ENCODE measurements at regions not wholly inside any gene's neighbourhood (a gene's known extent, or its start where the extent isn't known, plus 50 kb on each side); places are given as distances from the start of the nearest gene placed in this dataset.

GRCh38 chr9:87088192-87088591, 140.9 kb upstream of the GAS1 start:
- Mint-ChIP-seq H3K27ac (peak overlapping the region in 2 of 3 experiments; percentile 56 to 89), H3K27me3 (ENCODE audit: low read depth) (no peaks in the 10 kb centered on the region), H3K36me3 (ENCODE audit: low read depth) (peaks cover 5% of the 10 kb centered on the region), H3K4me3 (no peak overlapping the region), H3K9me3 (peaks cover 10% of the 10 kb centered on the region), H3K4me1 (peaks cover 40% of the 10 kb centered on the region)
- no peak for TF ChIP-seq CTCF (IDR thresholded peaks at IDR 0.05; ENCODE audit: unreplicated experiment in 3 of 3)

GRCh38 chr9:87088621-87089365, 141.5 kb upstream of the GAS1 start:
- TF ChIP-seq CTCF (IDR thresholded peaks at IDR 0.05; ENCODE audit: unreplicated experiment in 3 of 3) = no peak
- peaks cover 5% of the 10 kb centered on the region for H3K36me3 Mint-ChIP-seq (ENCODE audit: low read depth)
- H3K9me3 Mint-ChIP-seq = peaks cover 10% of the 10 kb centered on the region
- peaks cover 35% of the 10 kb centered on the region for H3K4me1 Mint-ChIP-seq
- H3K27me3 Mint-ChIP-seq (ENCODE audit: low read depth) = no peaks in the 10 kb centered on the region
- no peak overlapping the region for H3K4me3 Mint-ChIP-seq
- H3K27ac Mint-ChIP-seq = peak overlapping the region in 2 of 3 experiments; percentile 56 to 89

GRCh38 chr9:87089506-87089905, 142.2 kb upstream of the GAS1 start:
- peak overlapping the region in 1 of 3 experiments; percentile 89 for H3K27ac Mint-ChIP-seq
- H3K36me3 Mint-ChIP-seq (ENCODE audit: low read depth) = peaks cover 5% of the 10 kb centered on the region
- no peaks in the 10 kb centered on the region for H3K27me3 Mint-ChIP-seq (ENCODE audit: low read depth)
- no peak overlapping the region for H3K4me3 Mint-ChIP-seq
- peaks cover 10% of the 10 kb centered on the region for H3K9me3 Mint-ChIP-seq
- no peak for TF ChIP-seq CTCF (IDR thresholded peaks at IDR 0.05; ENCODE audit: unreplicated experiment in 3 of 3)
- H3K4me1 Mint-ChIP-seq = peaks cover 34% of the 10 kb centered on the region

- H3K4me3 Mint-ChIP-seq = no peak overlapping the region
- no peaks in the 10 kb centered on the region for H3K27me3 Mint-ChIP-seq (ENCODE audit: low read depth)
- H3K27ac Mint-ChIP-seq = peak overlapping the region in 1 of 3 experiments; percentile 89
- peaks cover 10% of the 10 kb centered on the region for H3K9me3 Mint-ChIP-seq
- H3K36me3 Mint-ChIP-seq (ENCODE audit: low read depth) = peaks cover 5% of the 10 kb centered on the region
- H3K4me1 Mint-ChIP-seq = peaks cover 31% of the 10 kb centered on the region
- no peak for TF ChIP-seq CTCF (IDR thresholded peaks at IDR 0.05; ENCODE audit: unreplicated experiment in 3 of 3)
These were observed 142.6 kb upstream of the GAS1 start for GRCh38 chr9:87089929-87090328.

GRCh38 chr9:87093777-87094176, 146.5 kb upstream of the GAS1 start:
- H3K9me3 Mint-ChIP-seq = no peaks in the 10 kb centered on the region
- TF ChIP-seq CTCF (IDR thresholded peaks at IDR 0.05; ENCODE audit: unreplicated experiment in 3 of 3) = no peak
- no peaks in the 10 kb centered on the region for H3K36me3 Mint-ChIP-seq (ENCODE audit: low read depth)
- H3K27ac Mint-ChIP-seq = no peak overlapping the region
- no peak overlapping the region for H3K4me3 Mint-ChIP-seq
- no peaks in the 10 kb centered on the region for H3K27me3 Mint-ChIP-seq (ENCODE audit: low read depth)
- H3K4me1 Mint-ChIP-seq = peaks cover 25% of the 10 kb centered on the region

- TF ChIP-seq CTCF (IDR thresholded peaks at IDR 0.05; ENCODE audit: unreplicated experiment in 3 of 3) = no peak
- H3K36me3 Mint-ChIP-seq (ENCODE audit: low read depth) = no peaks in the 10 kb centered on the region
- H3K27ac Mint-ChIP-seq = no peak overlapping the region
These were observed 148.6 kb upstream of the GAS1 start for GRCh38 chr9:87095951-87096350.

More at GRCh38 chr9:87095951-87096350, 148.6 kb upstream of the GAS1 start:
- Mint-ChIP-seq H3K27me3 (ENCODE audit: low read depth) (no peaks in the 10 kb centered on the region), H3K4me3 (no peak overlapping the region), H3K9me3 (no peaks in the 10 kb centered on the region), H3K4me1 (peaks cover 39% of the 10 kb centered on the region)
